ENCODE measurements at regions not wholly inside any gene's neighbourhood (a gene's known extent, or its start where the extent isn't known, plus 50 kb on each side); places are given as distances from the start of the nearest gene placed in this dataset.
"Not testable (repeated sequence)": the region's sequence is repeated elsewhere in the genome, so short reads cannot be mapped to it uniquely, and the experiment has no call there.

- DNase-seq (ENCODE audit: low read depth), result no peak
Measured at GRCh38 chr9:104326912-104327311, 177.2 kb upstream of the OR13F1 start.

- DNase-seq (ENCODE audit: low read depth), result no peak
Measured at GRCh38 chr9:104329245-104329644, 174.8 kb upstream of the OR13F1 start.

GRCh38 chr9:104330841-104331240 is 173.2 kb upstream of the OR13F1 start:
- DNase-seq (ENCODE audit: low read depth), result no peak

GRCh38 chr9:104334549-104334948 is 169.5 kb upstream of the OR13F1 start:
- DNase-seq (ENCODE audit: low read depth), result no peak

GRCh38 chr9:104339692-104340091 is 164.4 kb upstream of the OR13F1 start:
- peak; percentile 44 for DNase-seq (ENCODE audit: low read depth)

GRCh38 chr9:104342552-104342951 is 161.5 kb upstream of the OR13F1 start:
- DNase-seq (ENCODE audit: low read depth), result no peak

GRCh38 chr9:104345061-104345460 is 159.0 kb upstream of the OR13F1 start:
- no peak for DNase-seq (ENCODE audit: low read depth)

- DNase-seq (ENCODE audit: low read depth), result no peak
Measured at GRCh38 chr9:104350541-104350940, 153.5 kb upstream of the OR13F1 start.

- DNase-seq (ENCODE audit: low read depth), result no peak
Measured at GRCh38 chr9:104351726-104352125, 152.3 kb upstream of the OR13F1 start.

- peak; percentile 11 for DNase-seq (ENCODE audit: low read depth)
Measured at GRCh38 chr9:104361207-104361606, 142.9 kb upstream of the OR13F1 start.

GRCh38 chr9:104362912-104363472 is 141.1 kb upstream of the OR13F1 start:
- DNase-seq (ENCODE audit: low read depth), result no peak

- no peak for DNase-seq (ENCODE audit: low read depth)
Measured at GRCh38 chr9:104367507-104367906, 136.6 kb upstream of the OR13F1 start.

GRCh38 chr9:104368318-104368717 is 135.7 kb upstream of the OR13F1 start:
- DNase-seq (ENCODE audit: low read depth), result not testable (repeated sequence)

- DNase-seq (ENCODE audit: low read depth), result no peak
Measured at GRCh38 chr9:104374711-104375110, 129.4 kb upstream of the OR13F1 start.

- DNase-seq (ENCODE audit: low read depth), result no peak
Measured at GRCh38 chr9:104386013-104386412, 118.0 kb upstream of the OR13F1 start.

- peak; percentile 4 for DNase-seq (ENCODE audit: low read depth)
Measured at GRCh38 chr9:104386425-104387069, 117.5 kb upstream of the OR13F1 start.

GRCh38 chr9:104388071-104388470 is 116.0 kb upstream of the OR13F1 start:
- DNase-seq (ENCODE audit: low read depth), result no peak

GRCh38 chr9:104389341-104389740 is 114.7 kb upstream of the OR13F1 start:
- no peak for DNase-seq (ENCODE audit: low read depth)

GRCh38 chr9:104394901-104395300 is 109.2 kb upstream of the OR13F1 start:
- DNase-seq (ENCODE audit: low read depth), result peak; percentile 9

GRCh38 chr9:104412238-104412637 is 91.8 kb upstream of the OR13F1 start:
- no peak for DNase-seq (ENCODE audit: low read depth)

GRCh38 chr9:104416470-104416869 is 87.6 kb upstream of the OR13F1 start:
- DNase-seq (ENCODE audit: low read depth), result no peak

- DNase-seq (ENCODE audit: low read depth), result no peak
Measured at GRCh38 chr9:104417296-104417695, 86.8 kb upstream of the OR13F1 start.

GRCh38 chr9:104429031-104429546 is 75.0 kb upstream of the OR13F1 start:
- no peak for DNase-seq (ENCODE audit: low read depth)

GRCh38 chr9:104435059-104435458 is 69.0 kb upstream of the OR13F1 start:
- DNase-seq (ENCODE audit: low read depth), result no peak
